ENCODE measurements at regions not wholly inside any gene's neighbourhood (a gene's known extent, or its start where the extent isn't known, plus 50 kb on each side); places are given as distances from the start of the nearest gene placed in this dataset.

- no peak for TF ChIP-seq CTCF (IDR thresholded peaks at IDR 0.05; ENCODE audit: insufficient read depth, low read depth, low read length, missing control alignments)
- no peak overlapping the region for H3K4me3 ChIP-seq (ENCODE audit: low read depth, low read length)
- DNase-seq (ENCODE audit: low read depth) = no peak
Measured at GRCh38 chr18:10244341-10244740, 210.1 kb upstream of the APCDD1 start.

- no peak for TF ChIP-seq CTCF (IDR thresholded peaks at IDR 0.05; ENCODE audit: insufficient read depth, low read depth, low read length, missing control alignments)
- H3K4me3 ChIP-seq (ENCODE audit: low read depth, low read length) = no peak overlapping the region
- DNase-seq (ENCODE audit: low read depth) = no peak
Measured at GRCh38 chr18:10245031-10245845, 209.2 kb upstream of the APCDD1 start.

- TF ChIP-seq CTCF (IDR thresholded peaks at IDR 0.05; ENCODE audit: insufficient read depth, low read depth, low read length, missing control alignments) = no peak
- DNase-seq (ENCODE audit: low read depth) = no peak
Measured at GRCh38 chr18:10245846-10246175, 208.6 kb upstream of the APCDD1 start.

GRCh38 chr18:10247021-10247741, 207.3 kb upstream of the APCDD1 start:
- no peak overlapping the region for H3K4me3 ChIP-seq (ENCODE audit: low read depth, low read length)
- DNase-seq (ENCODE audit: low read depth) = no peak
- TF ChIP-seq CTCF (IDR thresholded peaks at IDR 0.05; ENCODE audit: insufficient read depth, low read depth, low read length, missing control alignments) = no peak

More at GRCh38 chr18:10245846-10246175, 208.6 kb upstream of the APCDD1 start:
- no peak overlapping the region for H3K4me3 ChIP-seq (ENCODE audit: low read depth, low read length)

GRCh38 chr18:10247742-10248082, 206.7 kb upstream of the APCDD1 start:
- no peak for DNase-seq (ENCODE audit: low read depth)
- TF ChIP-seq CTCF (IDR thresholded peaks at IDR 0.05; ENCODE audit: insufficient read depth, low read depth, low read length, missing control alignments) = no peak
- H3K4me3 ChIP-seq (ENCODE audit: low read depth, low read length) = no peak overlapping the region

- H3K4me3 ChIP-seq (ENCODE audit: low read depth, low read length) = no peak overlapping the region
- DNase-seq (ENCODE audit: low read depth) = no peak
- no peak for TF ChIP-seq CTCF (IDR thresholded peaks at IDR 0.05; ENCODE audit: insufficient read depth, low read depth, low read length, missing control alignments)
Measured at GRCh38 chr18:10248738-10249137, 205.7 kb upstream of the APCDD1 start.
